Neuronal stem cell (in vitro differentiated cells): ENCODE measurements at regions not wholly inside any gene's neighbourhood (a gene's known extent, or its start where the extent isn't known, plus 50 kb on each side); places are given as distances from the start of the nearest gene placed in this dataset.

Source experiments
- DNase-seq: peaks from one replicate; pipeline ENCODE4 v3.0.0-alpha.2; 2013; ENCODE audit warnings: low spot score
- H2AFZ ChIP-seq: one replicate; pipeline ENCODE4 v1.6.1; 2013; ENCODE audit warnings: mild to moderate bottlenecking, low read length, inconsistent platforms
- H2AK5ac ChIP-seq: 2 replicates; pipeline ENCODE4 v1.6.1; 2013; ENCODE audit warnings: low read depth, mild to moderate bottlenecking, inconsistent platforms, low read length, moderate library complexity, mixed read lengths
- H2BK120ac ChIP-seq: 2 replicates; pipeline ENCODE4 v1.6.1; 2013; ENCODE audit warnings: low read depth, mild to moderate bottlenecking, inconsistent platforms, low read length, moderate library complexity, mixed read lengths
- H2BK12ac ChIP-seq: one replicate; pipeline ENCODE4 v1.6.1; 2013; ENCODE audit warnings: low read length, inconsistent platforms
- H2BK15ac ChIP-seq: 2 replicates; pipeline ENCODE4 v1.6.1; 2013; ENCODE audit warnings: mild to moderate bottlenecking, low read length, inconsistent platforms, mixed read lengths
- H2BK5ac ChIP-seq: one replicate; pipeline ENCODE4 v1.6.1; 2013; ENCODE audit warnings: inconsistent platforms, mild to moderate bottlenecking, low read length, moderate library complexity
- H3K14ac ChIP-seq: one replicate; pipeline ENCODE4 v1.6.1; 2013; ENCODE audit warnings: low read length, inconsistent platforms
- H3K18ac ChIP-seq: 2 replicates; pipeline ENCODE4 v1.6.1; 2013; ENCODE audit warnings: low read length, inconsistent platforms
- H3K23ac ChIP-seq: 2 replicates; pipeline ENCODE4 v1.6.1; 2013; ENCODE audit warnings: low read depth, mild to moderate bottlenecking, mixed read lengths, low read length, inconsistent platforms; ENCODE audit not compliant: poor library complexity
- H3K27ac ChIP-seq: replicated peaks from 3 replicates; pipeline ENCODE4 v1.5.1; 2013; ENCODE audit warnings: low read length, inconsistent platforms
- H3K27me3 ChIP-seq, 3 experiments: 2 replicates each; pipeline ENCODE4 v1.6.1; 2013; ENCODE audit warnings: low read length in 3 of 3, mild to moderate bottlenecking in 2 of 3, inconsistent platforms in 1 of 3, low read depth in 1 of 3, mixed read lengths in 1 of 3, moderate library complexity in 1 of 3; ENCODE audit not compliant: control insufficient read depth in 3 of 3, insufficient read depth in 3 of 3
- H3K36me3 ChIP-seq, 2 donors: replicated peaks in 1 of 2; 2 replicates each; pipeline ENCODE4 v1.6.1; 2013; ENCODE audit warnings: low read length in 2 of 2; ENCODE audit not compliant: control insufficient read depth in 2 of 2, insufficient read depth in 2 of 2
- H3K4ac ChIP-seq: 2 replicates; pipeline ENCODE4 v1.6.1; 2013; ENCODE audit warnings: inconsistent platforms, mild to moderate bottlenecking, low read length, moderate library complexity
- H3K4me1 ChIP-seq, 2 donors: 1 replicate in 1 of 2; 2 replicates in 1 of 2; pipeline ENCODE4 v1.6.1; 2013; ENCODE audit warnings: low read length in 2 of 2, low read depth in 1 of 2; ENCODE audit not compliant: control insufficient read depth in 2 of 2, insufficient read depth in 1 of 2
- H3K4me2 ChIP-seq: one replicate; pipeline ENCODE4 v1.6.1; 2013; ENCODE audit warnings: mild to moderate bottlenecking, low read length, inconsistent platforms; ENCODE audit not compliant: insufficient read depth, poor library complexity, severe bottlenecking
- H3K4me3 ChIP-seq, 2 donors: 2 replicates each; pipeline ENCODE4 v1.5.1; 2013; ENCODE audit warnings: low read length in 2 of 2, mild to moderate bottlenecking in 2 of 2, inconsistent platforms in 1 of 2, moderate library complexity in 1 of 2
- H3K79me1 ChIP-seq: one replicate; pipeline ENCODE4 v1.6.1; 2013; ENCODE audit warnings: low read depth, mild to moderate bottlenecking, inconsistent platforms, low read length, moderate library complexity
- H3K9ac ChIP-seq: one replicate; pipeline ENCODE4 v1.6.1; 2013; ENCODE audit warnings: mild to moderate bottlenecking, low read depth, low read length, inconsistent platforms; ENCODE audit not compliant: poor library complexity
- H3K9me3 ChIP-seq, 2 donors: replicated peaks in 1 of 2; 2 replicates each; pipeline versions ENCODE3 to v1.6.1; 2013; ENCODE audit warnings: low read length in 2 of 2, mild to moderate bottlenecking in 2 of 2, inconsistent platforms in 1 of 2, low read depth in 1 of 2, mixed read lengths in 1 of 2, moderate library complexity in 1 of 2; ENCODE audit not compliant: control insufficient read depth in 2 of 2, insufficient read depth in 1 of 2
- H4K8ac ChIP-seq: one replicate; pipeline ENCODE4 v1.6.1; 2013; ENCODE audit warnings: low read depth, mild to moderate bottlenecking, inconsistent platforms, low read length, moderate library complexity
- H4K91ac ChIP-seq: one replicate; pipeline ENCODE4 v1.6.1; 2013; ENCODE audit warnings: low read length, low read depth, mild to moderate bottlenecking, inconsistent platforms; ENCODE audit not compliant: poor library complexity
- WGBS, 2 donors: extraction: QIAGEN DNeasy Blood & Tissue Kit; methylation state at CpG; one replicate each; pipeline ENCODE4 v1.1.7; 2013; ENCODE audit warnings: missing lambda C conversion rate in 2 of 2, mixed read lengths in 1 of 2; ENCODE audit not compliant: insufficient read length in 2 of 2, insufficient replicate concordance in 1 of 2; ENCODE audit errors: extremely low coverage in 2 of 2; 5-methylcytosine and 5-hydroxymethylcytosine counted together

DNA sequence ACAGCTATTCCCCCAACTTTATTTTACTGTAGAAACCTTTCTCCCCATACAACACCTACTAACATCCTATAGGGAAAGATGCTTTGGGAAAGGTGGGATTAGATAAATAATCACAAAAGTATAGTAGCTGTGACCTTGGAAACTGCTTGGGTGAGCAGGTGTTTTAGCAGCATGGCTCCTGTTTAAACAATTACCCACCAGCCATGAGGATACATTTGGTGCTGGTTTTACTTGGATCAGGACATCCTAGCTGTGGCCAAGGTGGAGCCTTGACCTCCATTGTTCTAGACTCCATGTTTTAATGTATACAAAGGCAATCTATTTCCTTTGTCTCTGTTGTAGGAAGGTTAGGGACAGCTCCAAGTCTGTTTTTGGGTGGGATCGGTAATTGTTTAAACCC, 56.8 kb upstream of the ALDH1B1 start:
- H3K9me3 ChIP-seq = no peaks in the 10 kb centered on the region
- H2AK5ac ChIP-seq = no peak overlapping the region
- no peak overlapping the region for H4K8ac ChIP-seq
- H3K27ac ChIP-seq = no peak overlapping the region
- H3K4ac ChIP-seq = no peak overlapping the region
- H2BK12ac ChIP-seq = no peak overlapping the region
- WGBS, 2 donors = no CpG with 5 or more reads among the region's 1 CpG
- H3K4me2 ChIP-seq = no peak overlapping the region
- peaks cover 0 to 9% (median 0%) of the 10 kb centered on the region in 3 experiments for H3K27me3 ChIP-seq
- H3K14ac ChIP-seq = no peak overlapping the region
- no peak overlapping the region for H3K9ac ChIP-seq
- no peak for DNase-seq
- H3K4me3 ChIP-seq = no peak overlapping the region
- H3K18ac ChIP-seq = no peak overlapping the region
- no peak overlapping the region for H2BK120ac ChIP-seq
- no peak overlapping the region for H2BK15ac ChIP-seq
- no peaks in the 10 kb centered on the region for H3K36me3 ChIP-seq
- H4K91ac ChIP-seq = no peak overlapping the region
- no peaks in the 10 kb centered on the region for H3K79me1 ChIP-seq
- H2BK5ac ChIP-seq = no peak overlapping the region
- H3K4me1 ChIP-seq = peaks cover 3% of the 10 kb centered on the region in 2 donors
- H3K23ac ChIP-seq = no peak overlapping the region
- no peak overlapping the region for H2AFZ ChIP-seq

DNA sequence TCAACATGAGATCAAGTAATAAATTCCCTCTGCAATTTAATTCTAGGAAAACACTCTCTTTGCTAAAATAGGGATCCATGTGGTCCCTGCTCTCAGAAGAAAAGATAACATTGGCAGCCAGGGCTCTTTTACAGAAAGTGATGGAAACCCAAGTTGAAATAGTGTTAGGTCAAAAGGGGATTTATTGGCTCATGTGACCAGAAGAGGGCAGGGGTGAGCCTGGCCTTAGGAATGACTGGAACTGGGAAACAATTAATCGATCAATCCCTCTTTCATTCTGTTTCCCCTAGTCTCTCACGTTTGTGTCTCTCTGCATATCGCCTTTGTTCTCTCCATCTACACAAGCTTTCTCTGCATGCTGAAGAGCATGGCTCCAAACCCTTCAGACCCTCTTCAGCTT, 58.3 kb upstream of the ALDH1B1 start:
- H3K4me3 ChIP-seq = no peak overlapping the region
- no peak for DNase-seq
- no peak overlapping the region for H4K8ac ChIP-seq
- no peak overlapping the region for H3K18ac ChIP-seq
- H3K23ac ChIP-seq = no peak overlapping the region
- H3K4me2 ChIP-seq = no peak overlapping the region
- no peaks in the 10 kb centered on the region for H3K79me1 ChIP-seq
- peaks cover 0 to 9% (median 0%) of the 10 kb centered on the region in 3 experiments for H3K27me3 ChIP-seq
- H2AK5ac ChIP-seq = no peak overlapping the region
- no peaks in the 10 kb centered on the region for H3K36me3 ChIP-seq
- peaks cover 3 to 7% of the 10 kb centered on the region in 2 donors for H3K4me1 ChIP-seq
- no CpG with 5 or more reads among the region's 3 CpGs for WGBS, 2 donors
- H3K9me3 ChIP-seq = no peaks in the 10 kb centered on the region
- no peak overlapping the region for H3K27ac ChIP-seq
- no peak overlapping the region for H3K14ac ChIP-seq
- H2BK5ac ChIP-seq = no peak overlapping the region
- H2BK12ac ChIP-seq = no peak overlapping the region
- H2BK15ac ChIP-seq = no peak overlapping the region
- H3K4ac ChIP-seq = no peak overlapping the region
- peak overlapping the region; percentile 64 for H2AFZ ChIP-seq
- H4K91ac ChIP-seq = no peak overlapping the region
- no peak overlapping the region for H2BK120ac ChIP-seq
- no peak overlapping the region for H3K9ac ChIP-seq

DNA sequence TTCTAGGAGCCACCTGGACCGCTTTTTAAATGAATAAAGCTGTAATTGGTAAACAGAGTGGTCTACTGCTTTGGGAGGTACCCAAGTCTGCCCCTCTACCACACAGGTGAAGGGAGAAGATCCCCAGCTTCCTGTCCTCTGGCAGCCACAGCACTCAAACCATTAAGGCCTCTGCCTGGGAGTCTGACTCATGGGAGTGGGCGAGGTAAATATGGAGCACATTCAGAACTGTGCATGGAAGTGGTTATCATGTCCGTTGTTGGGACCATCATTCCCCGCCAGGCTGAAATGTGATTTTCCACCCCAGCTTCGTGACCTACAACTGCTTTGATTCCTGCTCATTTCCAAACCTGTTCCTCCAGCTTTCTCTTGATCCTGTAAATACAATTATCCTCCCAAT, 59.5 kb upstream of the ALDH1B1 start:
- Histone ChIP-seq H3K4ac (no peak overlapping the region), H3K79me1 (no peaks in the 10 kb centered on the region)

DNA sequence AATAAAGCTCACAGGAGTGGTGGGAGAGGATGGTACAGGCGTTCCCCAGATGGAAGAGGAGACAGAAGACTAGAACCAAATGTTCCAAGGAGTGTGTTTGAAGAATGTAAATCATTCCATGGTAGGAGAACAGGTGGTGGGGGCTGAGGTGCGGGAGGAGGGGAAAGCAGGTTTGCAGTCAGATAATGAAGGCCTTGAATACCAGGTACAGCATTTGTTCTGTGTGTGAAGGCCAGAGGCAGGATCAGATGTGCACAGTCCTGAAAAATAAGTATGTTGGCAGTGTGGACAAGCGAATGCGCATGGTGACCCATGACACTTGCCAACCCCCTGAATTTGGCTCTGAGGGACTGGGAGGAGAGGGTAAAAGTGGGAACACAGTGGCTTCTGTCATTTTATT, 59.9 kb upstream of the ALDH1B1 start:
- Histone ChIP-seq H4K8ac (no peak overlapping the region), H3K27ac (no peak overlapping the region), H3K4ac (no peak overlapping the region), H3K9me3 (no peaks in the 10 kb centered on the region), H3K23ac (no peak overlapping the region), H2BK12ac (no peak overlapping the region), H3K4me3 (no peak overlapping the region), H3K14ac (peak overlapping the region; percentile 6), H2AK5ac (no peak overlapping the region), H2AFZ (no peak overlapping the region), H3K18ac (no peak overlapping the region), H3K27me3 (peaks cover 0 to 11% (median 0%) of the 10 kb centered on the region in 3 experiments), H3K4me1 (peaks cover 3 to 9% of the 10 kb centered on the region in 2 donors), H2BK15ac (no peak overlapping the region), H3K79me1 (no peaks in the 10 kb centered on the region), H3K4me2 (no peak overlapping the region), H2BK120ac (no peak overlapping the region), H3K9ac (no peak overlapping the region), H2BK5ac (no peak overlapping the region), H4K91ac (no peak overlapping the region), H3K36me3 (no peaks in the 10 kb centered on the region)
- DNase-seq = no peak
- WGBS, 2 donors = no CpG with 5 or more reads among the region's 4 CpGs

More for the DNA sequence above, 59.5 kb upstream of the ALDH1B1 start:
- Histone ChIP-seq H3K4me1 (peaks cover 3 to 9% of the 10 kb centered on the region in 2 donors), H2AK5ac (no peak overlapping the region), H2BK12ac (no peak overlapping the region), H4K8ac (no peak overlapping the region), H3K9me3 (no peaks in the 10 kb centered on the region), H2BK5ac (no peak overlapping the region), H2AFZ (no peak overlapping the region), H4K91ac (no peak overlapping the region), H2BK120ac (no peak overlapping the region), H3K27me3 (peaks cover 0 to 15% (median 0%) of the 10 kb centered on the region in 3 experiments), H3K9ac (no peak overlapping the region), H2BK15ac (no peak overlapping the region), H3K4me2 (no peak overlapping the region), H3K14ac (no peak overlapping the region), H3K36me3 (no peaks in the 10 kb centered on the region), H3K27ac (no peak overlapping the region), H3K4me3 (no peak overlapping the region), H3K18ac (no peak overlapping the region), H3K23ac (no peak overlapping the region)
- no peak for DNase-seq
- no CpG with 5 or more reads among the region's 5 CpGs for WGBS, 2 donors
